ENCODE measurements at regions not wholly inside any gene's neighbourhood (a gene's known extent, or its start where the extent isn't known, plus 50 kb on each side); places are given as distances from the start of the nearest gene placed in this dataset.

GRCh38 chr17:53314521-53314920, 508.2 kb upstream of the KIF2B start:
- no peak for TF ChIP-seq CTCF (conservative IDR thresholded peaks at IDR 0.05 in 1 of 2, IDR thresholded peaks at IDR 0.05 in 1 of 2; ENCODE audit: extremely low read depth in 1 of 2, insufficient read depth in 1 of 2, low read depth in 1 of 2, low read length in 2 of 2)
- TF ChIP-seq EZH2 (IDR thresholded peaks at IDR 0.05; ENCODE audit: borderline replicate concordance, low read length), result no peak

Measured in mammary epithelial cell (primary cell).